AG04450 (cell line): ENCODE measurements at regions not wholly inside any gene's neighbourhood (a gene's known extent, or its start where the extent isn't known, plus 50 kb on each side); places are given as distances from the start of the nearest gene placed in this dataset.

Experiments
- CTCF ChIA-PET: fragments of 300-600, 350-600 bp; formaldehyde crosslinking; extraction: SDS; loops from one replicate; lab custom pipeline; 2022; ENCODE audit warnings: antibody characterized with exemption, inconsistent platforms; lab: Charles Lee
- POLR2A ChIA-PET: fragments of 350-600 bp; formaldehyde crosslinking; extraction: SDS; loops from one replicate; lab custom pipeline; 2021; ENCODE audit warnings: antibody characterized with exemption, inconsistent platforms; lab: Yijun Ruan, JAX
- DNase-seq: peaks from one replicate; pipeline ENCODE4 v3.0.0-alpha.2; 2011; ENCODE audit warnings: low read depth, low spot score
- H3K27ac ChIP-seq: one replicate; pipeline ENCODE4 v1.5.1; 2012; ENCODE audit warnings: low read depth, low read length, control low read depth
- H3K27me3 ChIP-seq: one replicate; pipeline ENCODE4 v1.6.0; 2012; ENCODE audit warnings: low read length; ENCODE audit not compliant: control insufficient read depth, insufficient read depth
- H3K4me3 ChIP-seq: 2 replicates; pipeline ENCODE4 v1.5.1; 2011; ENCODE audit warnings: mild to moderate bottlenecking, low read depth, low read length, control low read depth
- H3K9me3 ChIP-seq: 2 replicates; pipeline ENCODE4 v1.5.1; 2012; ENCODE audit warnings: low read length; ENCODE audit not compliant: control insufficient read depth, insufficient read depth
- TF ChIP-seq, protein P1 (sequence below): IDR thresholded peaks from 2 replicates; pipeline ENCODE4 v1.5.1; 2011; ENCODE audit warnings: low read depth, low read length, control low read depth, inconsistent platforms

DNA sequence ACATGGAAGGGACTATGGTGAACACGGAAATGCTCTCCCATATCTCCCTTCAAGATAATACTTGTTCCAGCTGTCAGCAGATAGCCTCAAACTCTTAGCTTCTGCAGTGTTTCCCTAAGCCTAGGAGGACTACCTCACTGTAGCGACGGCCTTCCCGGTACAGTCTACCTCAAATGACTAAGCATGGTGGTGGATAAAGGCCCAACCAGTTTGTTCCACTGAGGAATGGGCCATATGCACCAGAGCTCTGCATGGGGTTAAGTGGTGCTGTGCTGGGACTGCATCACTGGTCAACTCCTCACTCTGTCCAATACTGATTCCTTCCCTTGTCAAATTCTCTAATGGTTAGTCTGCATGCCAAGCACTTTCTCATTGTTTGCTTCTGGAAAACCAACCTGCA, 119.6 kb upstream of the GNPDA2 start:
- DNase-seq: no peak
- no peak overlapping the region for H3K4me3 ChIP-seq
- ChIA-PET POLR2A (no interaction called here), CTCF (no interaction called here)
- no peak overlapping the region for H3K27ac ChIP-seq
- H3K27me3 ChIP-seq: no peaks in the 10 kb centered on the region
- H3K9me3 ChIP-seq: no peaks in the 10 kb centered on the region; the same call in 1 of the 2 replicates
- TF ChIP-seq, protein P1, sequence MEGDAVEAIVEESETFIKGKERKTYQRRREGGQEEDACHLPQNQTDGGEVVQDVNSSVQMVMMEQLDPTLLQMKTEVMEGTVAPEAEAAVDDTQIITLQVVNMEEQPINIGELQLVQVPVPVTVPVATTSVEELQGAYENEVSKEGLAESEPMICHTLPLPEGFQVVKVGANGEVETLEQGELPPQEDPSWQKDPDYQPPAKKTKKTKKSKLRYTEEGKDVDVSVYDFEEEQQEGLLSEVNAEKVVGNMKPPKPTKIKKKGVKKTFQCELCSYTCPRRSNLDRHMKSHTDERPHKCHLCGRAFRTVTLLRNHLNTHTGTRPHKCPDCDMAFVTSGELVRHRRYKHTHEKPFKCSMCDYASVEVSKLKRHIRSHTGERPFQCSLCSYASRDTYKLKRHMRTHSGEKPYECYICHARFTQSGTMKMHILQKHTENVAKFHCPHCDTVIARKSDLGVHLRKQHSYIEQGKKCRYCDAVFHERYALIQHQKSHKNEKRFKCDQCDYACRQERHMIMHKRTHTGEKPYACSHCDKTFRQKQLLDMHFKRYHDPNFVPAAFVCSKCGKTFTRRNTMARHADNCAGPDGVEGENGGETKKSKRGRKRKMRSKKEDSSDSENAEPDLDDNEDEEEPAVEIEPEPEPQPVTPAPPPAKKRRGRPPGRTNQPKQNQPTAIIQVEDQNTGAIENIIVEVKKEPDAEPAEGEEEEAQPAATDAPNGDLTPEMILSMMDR: no peak

DNA sequence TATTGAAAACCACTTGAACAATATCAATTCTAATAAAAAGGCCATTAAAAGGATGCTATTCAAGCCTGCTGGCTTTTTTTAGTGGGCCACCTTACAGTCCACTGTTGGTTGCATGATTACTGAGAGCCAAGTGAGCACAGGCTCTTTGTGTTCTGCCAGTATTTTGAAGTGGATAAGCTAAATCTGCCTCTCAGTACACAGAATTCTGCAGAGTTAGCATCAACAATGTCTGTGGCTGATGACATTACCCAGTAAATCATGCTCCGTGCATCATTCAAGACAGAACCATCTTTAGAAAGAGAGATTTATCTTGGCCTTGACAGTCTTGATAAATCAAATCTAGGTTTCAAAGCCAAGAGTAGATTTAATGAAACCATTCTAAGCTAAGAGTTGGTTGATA, 119.0 kb upstream of the GNPDA2 start:
- H3K27ac ChIP-seq: no peak overlapping the region
- H3K9me3 ChIP-seq: no peaks in the 10 kb centered on the region; the same call in 1 of the 2 replicates
- TF ChIP-seq, protein P1: no peak
- CTCF ChIA-PET: no interaction called here
- DNase-seq: no peak
- no peak overlapping the region for H3K4me3 ChIP-seq
- POLR2A ChIA-PET: no interaction called here
- H3K27me3 ChIP-seq: no peaks in the 10 kb centered on the region

DNA sequence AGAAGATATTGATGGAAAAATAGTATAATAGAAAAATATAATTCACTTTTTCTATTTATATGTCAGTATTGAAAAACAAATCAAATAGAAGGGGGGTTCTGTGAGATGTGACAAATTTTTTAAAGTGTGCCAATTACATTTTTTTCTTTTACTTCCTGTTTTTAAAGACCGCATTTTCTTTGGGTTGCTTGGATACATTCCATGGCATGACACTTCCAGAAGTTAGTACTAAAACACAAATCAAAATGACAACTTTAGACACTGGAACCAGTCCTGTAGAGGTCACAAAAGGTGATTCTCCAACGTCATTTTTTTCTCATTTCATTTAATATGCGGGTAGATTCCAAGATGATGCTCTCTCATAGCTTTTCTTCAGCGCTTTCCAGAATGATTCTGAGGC, 116.2 kb upstream of the GNPDA2 start:
- TF ChIP-seq, protein P1: no peak

DNA sequence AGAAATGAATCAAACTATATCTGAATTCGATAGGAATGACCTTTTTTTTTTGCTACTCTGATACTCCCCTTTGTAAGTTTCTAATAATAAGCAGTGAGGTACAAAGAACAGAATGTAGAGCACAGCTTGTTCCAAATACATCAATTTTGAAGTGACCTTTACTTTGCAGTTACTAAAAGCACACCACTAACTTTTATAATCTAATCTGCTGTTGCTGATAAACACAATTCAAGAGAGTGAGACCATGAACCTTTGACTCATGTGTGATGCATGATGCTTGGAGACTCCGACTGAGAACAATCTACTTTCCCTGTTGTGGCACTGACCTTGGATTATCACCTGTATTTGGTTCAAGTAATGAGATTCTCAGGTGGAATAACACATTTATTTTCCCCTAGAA, 91.6 kb upstream of the GNPDA2 start:
- TF ChIP-seq, protein P1: no peak
- CTCF ChIA-PET: no interaction called here
- DNase-seq: no peak

More for the DNA sequence above, 116.2 kb upstream of the GNPDA2 start:
- H3K9me3 ChIP-seq: no peaks in the 10 kb centered on the region; the same call in 1 of the 2 replicates
- DNase-seq: no peak
- H3K4me3 ChIP-seq: no peak overlapping the region
- H3K27me3 ChIP-seq: no peaks in the 10 kb centered on the region
- H3K27ac ChIP-seq: no peak overlapping the region
- CTCF ChIA-PET: no interaction called here
- POLR2A ChIA-PET: no interaction called here

DNA sequence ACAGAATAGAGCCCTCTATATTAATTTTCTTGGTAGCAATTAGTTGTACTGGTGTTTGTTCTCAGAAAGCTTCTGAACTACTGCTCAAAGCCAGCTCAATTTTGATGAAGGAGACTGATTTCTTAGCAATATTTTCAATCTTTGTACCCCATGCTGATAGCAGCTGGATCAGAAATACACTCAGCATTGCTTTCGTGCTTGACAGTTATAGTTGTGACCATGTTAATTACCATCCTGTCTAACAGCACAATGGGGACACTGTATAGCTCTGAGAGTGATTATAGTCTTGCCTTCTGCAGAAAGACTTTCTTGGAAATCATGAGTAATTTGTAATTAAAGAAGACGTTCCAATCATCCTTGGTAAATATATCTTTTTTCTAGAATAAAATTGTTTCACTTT, 79.7 kb upstream of the GNPDA2 start:
- Histone ChIP-seq H3K27me3 (no peaks in the 10 kb centered on the region), H3K4me3 (no peak overlapping the region), H3K9me3 (no peaks in the 10 kb centered on the region), H3K27ac (no peak overlapping the region)
- DNase-seq: no peak
- ChIA-PET POLR2A (no interaction called here), CTCF (no interaction called here)
- TF ChIP-seq, protein P1: no peak

More for the DNA sequence above, 91.6 kb upstream of the GNPDA2 start:
- POLR2A ChIA-PET: no interaction called here
- Histone ChIP-seq H3K27me3 (no peaks in the 10 kb centered on the region), H3K9me3 (peaks cover 11% of the 10 kb centered on the region; the same call in 1 of the 2 replicates), H3K27ac (no peak overlapping the region), H3K4me3 (no peak overlapping the region)
